H1 (cell line): ENCODE measurements at regions not wholly inside any gene's neighbourhood (a gene's known extent, or its start where the extent isn't known, plus 50 kb on each side); places are given as distances from the start of the nearest gene placed in this dataset.

Experiments used
- CTCF ChIA-PET: fragments of 300-600 bp; sonication (Branson Sonifier 250); formaldehyde crosslinking; loops from one replicate; lab custom pipeline; 2021; ENCODE audit not compliant: partially characterized antibody; lab: Charles Lee
- POLR2A ChIA-PET: fragments of 300-600 bp; sonication (Branson Sonifier 250); formaldehyde crosslinking; loops from one replicate; lab custom pipeline; 2021; ENCODE audit warnings: inconsistent platforms; ENCODE audit not compliant: partially characterized antibody; lab: Charles Lee
- DNase-seq, 2 experiments: peaks; one replicate each; pipeline versions ENCODE4 v3.0.0 to v3.0.0-alpha.2; 2010 to 2022; ENCODE audit warnings: low spot score in 2 of 2, low read depth in 1 of 2, mixed read lengths in 1 of 2
- FAIRE-seq: peaks from 2 replicates; lab custom pipeline; 2011; peaks lifted over from hg19 to GRCh38; lab: Jason Lieb, UNC
- H2AFZ ChIP-seq: 2 replicates; pipeline ENCODE4 v1.8.1; 2012; ENCODE audit warnings: low read length, inconsistent platforms
- H2AK5ac ChIP-seq: 2 replicates; pipeline ENCODE4 v1.6.1; 2013; ENCODE audit warnings: low read depth, low read length
- H2BK120ac ChIP-seq: replicated peaks from 2 replicates; pipeline ENCODE3; 2013; ENCODE audit warnings: low read depth, low read length, inconsistent platforms
- H2BK12ac ChIP-seq: 2 replicates; pipeline ENCODE4 v1.6.1; 2013; ENCODE audit warnings: low read depth, low read length
- H2BK15ac ChIP-seq: 2 replicates; pipeline ENCODE4 v1.6.1; 2013; ENCODE audit warnings: low read length
- H2BK20ac ChIP-seq: 2 replicates; pipeline ENCODE4 v1.6.1; 2013; ENCODE audit warnings: low read length
- H2BK5ac ChIP-seq: 2 replicates; pipeline ENCODE4 v1.6.1; 2013; ENCODE audit warnings: low read depth, low read length
- H3K14ac ChIP-seq: 2 replicates; pipeline ENCODE4 v1.6.1; 2013; ENCODE audit warnings: inconsistent platforms; ENCODE audit not compliant: insufficient read length
- H3K18ac ChIP-seq: 2 replicates; pipeline ENCODE4 v1.6.1; 2013; ENCODE audit warnings: low read length; ENCODE audit errors: extremely low read depth
- H3K23ac ChIP-seq: 2 replicates; pipeline ENCODE4 v1.6.1; 2013; ENCODE audit warnings: inconsistent platforms; ENCODE audit not compliant: insufficient read length
- H3K23me2 ChIP-seq: 2 replicates; pipeline ENCODE4 v1.6.1; 2013; ENCODE audit warnings: low read depth, low read length
- H3K27ac ChIP-seq: 2 replicates; pipeline ENCODE4 v1.6.1; 2011; ENCODE audit warnings: low read depth, low read length, inconsistent platforms
- H3K27me3 ChIP-seq, 4 experiments: replicated peaks in 1 of 4; 1 replicate in 1 of 4; 2 replicates in 3 of 4; pipeline versions ENCODE4 v1.6.1 to v1.8.1; 2011 to 2013; ENCODE audit warnings: low read length in 3 of 4, mild to moderate bottlenecking in 3 of 4, inconsistent platforms in 2 of 4, mixed read lengths in 2 of 4, moderate library complexity in 1 of 4; ENCODE audit not compliant: control insufficient read depth in 3 of 4, insufficient read depth in 3 of 4; ENCODE audit errors: extremely low read depth in 1 of 4
- H3K36me3 ChIP-seq, 4 experiments: 2 replicates each; pipeline versions ENCODE4 v1.6.1 to v1.8.1; 2011 to 2013; ENCODE audit warnings: mild to moderate bottlenecking in 4 of 4, low read length in 3 of 4, moderate library complexity in 2 of 4, control low read depth in 1 of 4, inconsistent platforms in 1 of 4; ENCODE audit not compliant: insufficient read depth in 4 of 4, control insufficient read depth in 2 of 4
- H3K4ac ChIP-seq: replicated peaks from 2 replicates; pipeline ENCODE3; 2013; ENCODE audit warnings: low read length, low read depth, mixed read lengths, inconsistent platforms; ENCODE audit not compliant: insufficient read length
- H3K4me1 ChIP-seq, 4 experiments: replicated peaks in 1 of 4; 1 replicate in 1 of 4; 2 replicates in 3 of 4; pipeline versions ENCODE4 v1.6.1 to v1.8.1; 2011 to 2013; ENCODE audit warnings: low read length in 3 of 4, inconsistent platforms in 2 of 4, mixed read lengths in 1 of 4; ENCODE audit not compliant: insufficient read depth in 4 of 4, control insufficient read depth in 3 of 4
- H3K4me2 ChIP-seq, 2 experiments: 2 replicates each; pipeline versions ENCODE4 v1.6.1 to v1.8.1; 2011 to 2013; ENCODE audit warnings: low read depth in 2 of 2, low read length in 2 of 2, control low read depth in 1 of 2, inconsistent platforms in 1 of 2, mild to moderate bottlenecking in 1 of 2; ENCODE audit not compliant: insufficient read depth in 1 of 2
- H3K4me3 ChIP-seq, 4 experiments: fragments of 200-600, 300-600 bp in 1 of 4; sonication (generic), shearing (Covaris generic), sonication (Bioruptor Twin) in 1 of 4; 2 replicates each; pipeline versions ENCODE4 v1.5.1 to v1.8.1; 2011 to 2016; ENCODE audit warnings: low read length in 4 of 4, low read depth in 3 of 4, control low read depth in 2 of 4, inconsistent platforms in 2 of 4, mild to moderate bottlenecking in 2 of 4, mixed read lengths in 1 of 4, moderate library complexity in 1 of 4; ENCODE audit not compliant: insufficient read depth in 2 of 4; ENCODE audit errors: extremely low read depth in 1 of 4
- H3K56ac ChIP-seq: replicated peaks from 2 replicates; pipeline ENCODE3; 2013; ENCODE audit warnings: low read depth, mild to moderate bottlenecking, mixed read lengths, low read length, inconsistent platforms; ENCODE audit not compliant: insufficient read length
- H3K79me1 ChIP-seq: 2 replicates; pipeline ENCODE4 v1.6.1; 2013; ENCODE audit warnings: low read depth, low read length, control low read depth
- H3K79me2 ChIP-seq, 2 experiments: 2 replicates each; pipeline versions ENCODE4 v1.6.1 to v1.8.1; 2012 to 2013; ENCODE audit warnings: low read length in 2 of 2, mild to moderate bottlenecking in 2 of 2, inconsistent platforms in 1 of 2; ENCODE audit not compliant: insufficient read depth in 2 of 2, control insufficient read depth in 1 of 2
- H3K9ac ChIP-seq, 4 experiments: replicated peaks in 1 of 4; 1 replicate in 1 of 4; 2 replicates in 3 of 4; pipeline versions ENCODE4 v1.6.1 to v1.8.1; 2011 to 2013; ENCODE audit warnings: low read depth in 3 of 4, low read length in 3 of 4, control low read depth in 2 of 4, mild to moderate bottlenecking in 2 of 4, moderate library complexity in 2 of 4, inconsistent platforms in 1 of 4; ENCODE audit errors: extremely low read depth in 1 of 4
- H3K9me3 ChIP-seq, 2 experiments: 2 replicates each; pipeline versions ENCODE4 v1.6.1 to v1.8.1; 2012 to 2013; ENCODE audit warnings: mild to moderate bottlenecking in 2 of 2, moderate library complexity in 2 of 2, control low read depth in 1 of 2, inconsistent platforms in 1 of 2, low read depth in 1 of 2, low read length in 1 of 2, mixed read lengths in 1 of 2; ENCODE audit not compliant: insufficient read depth in 2 of 2
- H4K20me1 ChIP-seq, 2 experiments: replicated peaks in 1 of 2; 2 replicates each; pipeline versions ENCODE3 to v1.8.1; 2011 to 2013; ENCODE audit warnings: inconsistent platforms in 2 of 2, low read length in 2 of 2, mild to moderate bottlenecking in 1 of 2; ENCODE audit not compliant: insufficient read depth in 2 of 2, control insufficient read depth in 1 of 2
- H4K5ac ChIP-seq: 2 replicates; pipeline ENCODE4 v1.6.1; 2013; ENCODE audit warnings: low read length, low read depth, mixed read lengths, inconsistent platforms; ENCODE audit not compliant: insufficient read length
- H4K8ac ChIP-seq: 2 replicates; pipeline ENCODE4 v1.8.0; 2013; ENCODE audit warnings: mild to moderate bottlenecking, moderate library complexity, low read length, inconsistent platforms; ENCODE audit not compliant: insufficient read depth; ENCODE audit errors: extremely low read depth
- H4K91ac ChIP-seq: replicated peaks from 2 replicates; pipeline ENCODE3; 2013; ENCODE audit warnings: low read length, mixed read lengths, inconsistent platforms; ENCODE audit not compliant: insufficient read length
- ASH2L ChIP-seq: fragments of 200-600, 300-600 bp; sonication (generic); IDR thresholded peaks from one replicate; pipeline ENCODE4 v1.7.1; 2017; ENCODE audit warnings: low read length
- EZH2 ChIP-seq: fragments of 200-600 bp; sonication (generic); IDR thresholded peaks from 2 replicates; pipeline ENCODE4 v1.7.1; 2012; ENCODE audit warnings: low read depth, mild to moderate bottlenecking, moderate library complexity, low read length, inconsistent platforms; ENCODE audit not compliant: severe bottlenecking
- POLR2A ChIP-seq, 2 experiments: IDR thresholded peaks; 1 replicate in 1 of 2; 2 replicates in 1 of 2; pipeline ENCODE4 v1.6.1; 2011; ENCODE audit warnings: low read depth in 2 of 2, low read length in 2 of 2, mild to moderate bottlenecking in 2 of 2; ENCODE audit errors: control extremely low read depth in 1 of 2
- SIRT6 ChIP-seq: IDR thresholded peaks from one replicate; pipeline ENCODE4 v1.7.1; 2012; ENCODE audit warnings: low read length, inconsistent platforms
- SP1 ChIP-seq: IDR thresholded peaks from 2 replicates; pipeline ENCODE4 v1.6.1; 2011; ENCODE audit warnings: low read depth, low read length
- SP2 ChIP-seq: IDR thresholded peaks from 2 replicates; pipeline ENCODE4 v1.6.1; 2012; ENCODE audit warnings: mild to moderate bottlenecking, low read length, inconsistent platforms
- WGBS, 2 experiments: shearing (Covaris generic) in 1 of 2; methylation state at CpG; one replicate each; pipeline versions ENCODE4 v1.1.6 to v1.1.7; 2013 to 2015; ENCODE audit warnings: low lambda C conversion rate in 2 of 2, mixed read lengths in 2 of 2, inconsistent platforms in 1 of 2, low coverage in 1 of 2, missing lambda C conversion rate in 1 of 2; ENCODE audit not compliant: insufficient replicate concordance in 2 of 2, insufficient coverage in 1 of 2, insufficient read length in 1 of 2; ENCODE audit errors: extremely low coverage in 1 of 2, missing lambda C conversion rate in 1 of 2; 5-methylcytosine and 5-hydroxymethylcytosine counted together

DNA sequence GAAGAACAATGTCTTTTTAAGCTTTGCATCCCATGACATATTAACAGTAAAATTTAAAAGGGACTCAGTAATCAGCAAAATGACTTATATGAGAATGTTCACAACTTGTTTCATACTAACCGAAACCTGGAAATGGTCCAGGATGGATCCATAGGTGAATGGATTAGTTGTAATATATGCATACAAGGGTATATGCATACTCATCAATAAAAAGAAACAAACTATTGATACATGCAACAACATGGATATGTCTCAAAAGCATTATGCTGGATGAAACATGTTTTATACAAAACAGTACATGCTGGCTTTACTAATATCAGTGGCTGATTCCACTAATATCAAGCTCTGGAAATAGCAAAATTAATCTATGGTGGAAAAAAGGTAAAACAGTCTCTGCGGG, 108.5 kb upstream of the HIVEP1 start:
- H2BK15ac ChIP-seq, result no peak overlapping the region
- no peak overlapping the region for H3K56ac ChIP-seq
- no peaks in the 10 kb centered on the region for H3K79me1 ChIP-seq
- ChIA-PET CTCF (no interaction called here), POLR2A (no interaction called here)
- no peak overlapping the region for H2AFZ ChIP-seq
- no peak overlapping the region for H3K14ac ChIP-seq
- no peak overlapping the region for H3K23ac ChIP-seq
- no peaks in the 10 kb centered on the region for H3K36me3 ChIP-seq
- DNase-seq, result no peak
- FAIRE-seq, result no peak
- H2BK120ac ChIP-seq, result no peak overlapping the region
- no peak overlapping the region for H2BK12ac ChIP-seq
- H4K8ac ChIP-seq, result no peak overlapping the region
- H2BK5ac ChIP-seq, result no peak overlapping the region
- WGBS, 2 experiments, result 83% methylated on average over 2 of the region's 2 CpGs; no CpG with 5 or more reads in 1 of the 2 experiments
- H3K79me2 ChIP-seq, result no peaks in the 10 kb centered on the region
- H3K4me1 ChIP-seq, result peaks cover 0 to 2% (median under 1%) of the 10 kb centered on the region in 4 experiments; a peak in 2 of 7 replicates
- H3K27ac ChIP-seq, result no peak overlapping the region
- H4K91ac ChIP-seq, result no peak overlapping the region
- H4K5ac ChIP-seq, result no peak overlapping the region
- no peak overlapping the region for H2AK5ac ChIP-seq
- no peak overlapping the region for H3K4me3 ChIP-seq
- H3K4me2 ChIP-seq, result no peak overlapping the region
- H3K9ac ChIP-seq, result no peak overlapping the region
- H2BK20ac ChIP-seq, result no peak overlapping the region
- no peaks in the 10 kb centered on the region for H3K27me3 ChIP-seq
- H3K4ac ChIP-seq, result no peak overlapping the region
- TF ChIP-seq POLR2A (IDR thresholded peaks at IDR 0.05; ENCODE audit: control extremely low read depth in 1 of 2, low read depth in 2 of 2, low read length in 2 of 2) (no peak), SP1 (no peak), SP2 (no peak), EZH2 (no peak), ASH2L (no peak), SIRT6 (no peak)
- H3K9me3 ChIP-seq, result no peaks in the 10 kb centered on the region
- H3K18ac ChIP-seq, result no peak overlapping the region
- no peaks in the 10 kb centered on the region for H4K20me1 ChIP-seq
- H3K23me2 ChIP-seq, result no peaks in the 10 kb centered on the region
